GM12878 (cell line): ENCODE measurements at regions not wholly inside any gene's neighbourhood (a gene's known extent, or its start where the extent isn't known, plus 50 kb on each side); places are given as distances from the start of the nearest gene placed in this dataset.

Experiments
- ATAC-seq: fragments of 200-7000 bp; cut with Tn5 transposase; 3 replicates; pipeline ENCODE4 v1.9.1; 2020; ENCODE audit warnings: mild to moderate bottlenecking, moderate library complexity
- BruUV-seq: library from RNA; stranded (reverse); fragments of 400-500 nt; replicated peaks from 2 replicates; lab custom pipeline; 2021; lab: Mats Ljungman, UMichigan
- CTCF ChIA-PET: fragments of 300-600 bp; sonication (Branson Sonifier 250); formaldehyde crosslinking; extraction: SDS; loops from one replicate; lab custom pipeline; 2021; ENCODE audit warnings: inconsistent platforms; lab: Yijun Ruan, JAX
- POLR2A ChIA-PET: fragments of 350-600 bp; formaldehyde crosslinking; extraction: SDS; loops from one replicate; lab custom pipeline; 2021; ENCODE audit warnings: inconsistent platforms; lab: Charles Lee
- RAD21 ChIA-PET: fragments of 300-600 bp; sonication (Branson Sonifier 250); formaldehyde crosslinking; loops from one replicate; lab custom pipeline; 2023; ENCODE audit warnings: antibody characterized with exemption; ENCODE audit not compliant: unreplicated experiment; lab: Charles Lee
- SMC1A ChIA-PET: fragments of 300-600 bp; sonication (Branson Sonifier 250); formaldehyde crosslinking; loops from one replicate; lab custom pipeline; 2023; ENCODE audit not compliant: unreplicated experiment, uncharacterized antibody; lab: Charles Lee
- DNase-seq: peaks from one replicate; pipeline ENCODE4 v3.0.0-alpha.2; 2011; ENCODE audit warnings: low read depth, low spot score
- FAIRE-seq: peaks from 3 replicates; lab custom pipeline; 2011; peaks lifted over from hg19 to GRCh38; lab: Jason Lieb, UNC
- H2AFZ ChIP-seq: 2 replicates; pipeline ENCODE4 v1.6.0; 2011; ENCODE audit warnings: low read depth, low read length, control low read depth; ENCODE audit not compliant: control insufficient read depth
- H3K27ac ChIP-seq: 2 replicates; pipeline ENCODE4 v1.5.1; 2011; ENCODE audit warnings: control low read depth; ENCODE audit not compliant: control insufficient read depth, insufficient read depth
- H3K27me3 ChIP-seq, 2 experiments: replicated peaks in 1 of 2; 2 replicates each; pipeline versions ENCODE4 v1.6.0 to v1.6.1; 2011; ENCODE audit warnings: low read length in 1 of 2; ENCODE audit not compliant: control insufficient read depth in 2 of 2, insufficient read depth in 2 of 2
- H3K36me3 ChIP-seq, 2 experiments: 2 replicates each; pipeline ENCODE4 v1.5.1; 2011; ENCODE audit warnings: low read length in 1 of 2; ENCODE audit not compliant: control insufficient read depth in 2 of 2, insufficient read depth in 2 of 2
- H3K4me1 ChIP-seq: 2 replicates; pipeline ENCODE4 v1.6.1; 2011; ENCODE audit warnings: mild to moderate bottlenecking, low read length, moderate library complexity, mixed read lengths; ENCODE audit not compliant: control insufficient read depth, insufficient read depth
- H3K4me2 ChIP-seq: 2 replicates; pipeline ENCODE4 v1.6.0; 2011; ENCODE audit warnings: control low read depth; ENCODE audit not compliant: control insufficient read depth, insufficient read depth
- H3K4me3 ChIP-seq: fragments of 200-600 bp; sonication (generic); 2 replicates; pipeline ENCODE4 v1.5.1; 2016
- H3K79me2 ChIP-seq: 2 replicates; pipeline ENCODE4 v1.6.0; 2011; ENCODE audit warnings: low read length; ENCODE audit not compliant: control insufficient read depth, insufficient read depth
- H3K9ac ChIP-seq: 2 replicates; pipeline ENCODE4 v1.8.0; 2011; ENCODE audit warnings: low read length, control low read depth, mixed read lengths; ENCODE audit not compliant: control insufficient read depth, insufficient read depth
- H3K9me3 ChIP-seq: replicated peaks from 3 replicates; pipeline ENCODE4 v1.5.1; 2011; ENCODE audit warnings: mild to moderate bottlenecking, low read length; ENCODE audit not compliant: control insufficient read depth, insufficient read depth
- H4K20me1 ChIP-seq: 2 replicates; pipeline ENCODE4 v1.6.0; 2011; ENCODE audit not compliant: control insufficient read depth, insufficient read depth
- SIN3A ChIP-seq: IDR thresholded peaks from 2 replicates; pipeline ENCODE4 v1.6.1; 2012; ENCODE audit warnings: low read depth, low read length, improper control_type of control experiment
- TAF1 ChIP-seq: IDR thresholded peaks from 2 replicates; pipeline ENCODE4 v1.6.1; 2011; ENCODE audit warnings: mild to moderate bottlenecking, low read depth, low read length, borderline replicate concordance
- TCF7 ChIP-seq: IDR thresholded peaks from 2 replicates; pipeline ENCODE4 v1.6.1; 2014; ENCODE audit warnings: antibody characterized with exemption, borderline replicate concordance
- WGBS: methylation state at CpG from one replicate; pipeline ENCODE4 v1.1.6; 2016; ENCODE audit warnings: low lambda C conversion rate; ENCODE audit not compliant: insufficient replicate concordance, insufficient coverage; ENCODE audit errors: missing lambda C conversion rate; 5-methylcytosine and 5-hydroxymethylcytosine counted together
- in situ Hi-C: fragments of 300-500 bp; cut with MboI; formaldehyde crosslinking; loops from 9 replicates; pipeline ENCODE4 v1.14.3; 2018; ENCODE audit warnings: mixed read lengths
- intact Hi-C: fragments of 100-400 bp; cut with micrococcal nuclease; formaldehyde crosslinking; loops from one replicate; pipeline ENCODE4 v1.14.2; 2022; ENCODE audit not compliant: unreplicated experiment
- TF ChIP-seq, protein P1 (sequence below): IDR thresholded peaks from 2 replicates; pipeline ENCODE4 v1.6.1; 2012; ENCODE audit warnings: improper control_type of control experiment, low read depth, low read length; ENCODE audit not compliant: insufficient replicate concordance
- TF ChIP-seq, protein P2 (sequence below): IDR thresholded peaks from 2 replicates; pipeline ENCODE4 v1.6.1; 2011; ENCODE audit warnings: borderline replicate concordance, low read depth, mild to moderate bottlenecking, moderate library complexity, low read length; ENCODE audit not compliant: insufficient read depth, poor library complexity, severe bottlenecking
- TF ChIP-seq, protein P3 (sequence below): IDR thresholded peaks from 2 replicates; pipeline ENCODE4 v1.6.1; 2011; ENCODE audit warnings: low read depth, mild to moderate bottlenecking, low read length, moderate library complexity, borderline replicate concordance; ENCODE audit errors: extremely low read depth
- TF ChIP-seq, protein P4 (sequence below): fragments of 450-650 bp; formaldehyde crosslinking; IDR thresholded peaks from 2 replicates; pipeline ENCODE4 v1.4.0; 2020; ENCODE audit warnings: mild to moderate bottlenecking, moderate library complexity

DNA sequence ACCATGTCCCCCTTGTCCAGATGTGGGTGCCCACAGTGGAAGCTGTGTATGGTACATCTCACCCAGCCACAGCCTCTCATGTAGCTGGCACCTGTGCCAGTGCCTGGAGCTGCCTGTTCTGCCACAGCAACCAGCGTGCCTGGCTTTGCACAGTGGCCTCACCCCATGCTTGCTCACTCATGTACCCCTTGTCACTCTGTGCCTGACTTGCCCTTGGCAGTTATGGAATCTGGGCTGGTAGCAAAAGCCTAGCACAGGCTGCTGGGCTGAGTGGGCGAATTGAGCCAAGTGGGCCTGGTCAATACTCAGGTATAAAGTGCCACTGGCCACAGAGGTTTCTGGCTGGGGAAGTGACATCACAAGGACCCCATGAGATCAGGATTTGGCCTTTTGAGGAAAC, 264.2 kb downstream of the INSC start (continued):
- TF ChIP-seq, protein P1, sequence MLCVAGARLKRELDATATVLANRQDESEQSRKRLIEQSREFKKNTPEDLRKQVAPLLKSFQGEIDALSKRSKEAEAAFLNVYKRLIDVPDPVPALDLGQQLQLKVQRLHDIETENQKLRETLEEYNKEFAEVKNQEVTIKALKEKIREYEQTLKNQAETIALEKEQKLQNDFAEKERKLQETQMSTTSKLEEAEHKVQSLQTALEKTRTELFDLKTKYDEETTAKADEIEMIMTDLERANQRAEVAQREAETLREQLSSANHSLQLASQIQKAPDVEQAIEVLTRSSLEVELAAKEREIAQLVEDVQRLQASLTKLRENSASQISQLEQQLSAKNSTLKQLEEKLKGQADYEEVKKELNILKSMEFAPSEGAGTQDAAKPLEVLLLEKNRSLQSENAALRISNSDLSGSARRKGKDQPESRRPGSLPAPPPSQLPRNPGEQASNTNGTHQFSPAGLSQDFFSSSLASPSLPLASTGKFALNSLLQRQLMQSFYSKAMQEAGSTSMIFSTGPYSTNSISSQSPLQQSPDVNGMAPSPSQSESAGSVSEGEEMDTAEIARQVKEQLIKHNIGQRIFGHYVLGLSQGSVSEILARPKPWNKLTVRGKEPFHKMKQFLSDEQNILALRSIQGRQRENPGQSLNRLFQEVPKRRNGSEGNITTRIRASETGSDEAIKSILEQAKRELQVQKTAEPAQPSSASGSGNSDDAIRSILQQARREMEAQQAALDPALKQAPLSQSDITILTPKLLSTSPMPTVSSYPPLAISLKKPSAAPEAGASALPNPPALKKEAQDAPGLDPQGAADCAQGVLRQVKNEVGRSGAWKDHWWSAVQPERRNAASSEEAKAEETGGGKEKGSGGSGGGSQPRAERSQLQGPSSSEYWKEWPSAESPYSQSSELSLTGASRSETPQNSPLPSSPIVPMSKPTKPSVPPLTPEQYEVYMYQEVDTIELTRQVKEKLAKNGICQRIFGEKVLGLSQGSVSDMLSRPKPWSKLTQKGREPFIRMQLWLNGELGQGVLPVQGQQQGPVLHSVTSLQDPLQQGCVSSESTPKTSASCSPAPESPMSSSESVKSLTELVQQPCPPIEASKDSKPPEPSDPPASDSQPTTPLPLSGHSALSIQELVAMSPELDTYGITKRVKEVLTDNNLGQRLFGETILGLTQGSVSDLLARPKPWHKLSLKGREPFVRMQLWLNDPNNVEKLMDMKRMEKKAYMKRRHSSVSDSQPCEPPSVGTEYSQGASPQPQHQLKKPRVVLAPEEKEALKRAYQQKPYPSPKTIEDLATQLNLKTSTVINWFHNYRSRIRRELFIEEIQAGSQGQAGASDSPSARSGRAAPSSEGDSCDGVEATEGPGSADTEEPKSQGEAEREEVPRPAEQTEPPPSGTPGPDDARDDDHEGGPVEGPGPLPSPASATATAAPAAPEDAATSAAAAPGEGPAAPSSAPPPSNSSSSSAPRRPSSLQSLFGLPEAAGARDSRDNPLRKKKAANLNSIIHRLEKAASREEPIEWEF = no peak

DNA sequence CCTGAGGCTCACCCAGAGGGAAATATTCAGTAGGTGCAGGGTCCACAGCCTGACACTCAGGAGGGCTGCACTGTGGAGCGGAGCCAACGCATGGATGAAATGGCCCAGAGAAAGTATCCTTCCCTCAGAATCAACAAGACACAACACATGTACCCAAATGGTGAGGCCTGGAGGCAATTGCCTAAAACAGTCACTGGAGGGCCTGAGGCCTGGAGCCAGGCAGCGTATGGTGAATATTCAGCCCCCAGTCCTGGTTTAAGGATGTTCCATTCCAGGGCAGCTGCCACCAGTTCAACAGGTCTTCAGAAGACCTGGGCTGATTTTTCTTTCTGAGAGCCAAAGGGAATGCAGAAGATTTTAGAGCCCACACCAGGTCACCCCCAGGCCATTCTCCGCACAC, 264.8 kb downstream of the INSC start:
- H3K9ac ChIP-seq = no peak overlapping the region
- no peaks in the 10 kb centered on the region for H3K36me3 ChIP-seq
- intact Hi-C loops = no loop called here
- no peak overlapping the region for H2AFZ ChIP-seq
- in situ Hi-C loops = no loop called here
- 67% methylated on average over 4 of the region's 4 CpGs for WGBS
- FAIRE-seq (no peak), DNase-seq (no peak), ATAC-seq (no peak)
- H3K4me2 ChIP-seq = no peak overlapping the region
- no peak overlapping the region for H3K27ac ChIP-seq
- ChIA-PET RAD21 (no interaction called here), SMC1A (no interaction called here), CTCF (no interaction called here), POLR2A (no interaction called here)
- H3K4me3 ChIP-seq = no peak overlapping the region
- no TSS peak for BruUV-seq
- no peaks in the 10 kb centered on the region for H3K4me1 ChIP-seq
- H3K79me2 ChIP-seq = no peaks in the 10 kb centered on the region
- no peaks in the 10 kb centered on the region for H3K9me3 ChIP-seq
- H4K20me1 ChIP-seq = no peaks in the 10 kb centered on the region
- H3K27me3 ChIP-seq = no peaks in the 10 kb centered on the region
- no peak for TF ChIP-seq SIN3A
- TF ChIP-seq TAF1 = no peak
- no peak for TF ChIP-seq TCF7
- TF ChIP-seq, protein P2, sequence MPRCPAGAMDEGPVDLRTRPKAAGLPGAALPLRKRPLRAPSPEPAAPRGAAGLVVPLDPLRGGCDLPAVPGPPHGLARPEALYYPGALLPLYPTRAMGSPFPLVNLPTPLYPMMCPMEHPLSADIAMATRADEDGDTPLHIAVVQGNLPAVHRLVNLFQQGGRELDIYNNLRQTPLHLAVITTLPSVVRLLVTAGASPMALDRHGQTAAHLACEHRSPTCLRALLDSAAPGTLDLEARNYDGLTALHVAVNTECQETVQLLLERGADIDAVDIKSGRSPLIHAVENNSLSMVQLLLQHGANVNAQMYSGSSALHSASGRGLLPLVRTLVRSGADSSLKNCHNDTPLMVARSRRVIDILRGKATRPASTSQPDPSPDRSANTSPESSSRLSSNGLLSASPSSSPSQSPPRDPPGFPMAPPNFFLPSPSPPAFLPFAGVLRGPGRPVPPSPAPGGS = no peak
- TF ChIP-seq, protein P3, sequence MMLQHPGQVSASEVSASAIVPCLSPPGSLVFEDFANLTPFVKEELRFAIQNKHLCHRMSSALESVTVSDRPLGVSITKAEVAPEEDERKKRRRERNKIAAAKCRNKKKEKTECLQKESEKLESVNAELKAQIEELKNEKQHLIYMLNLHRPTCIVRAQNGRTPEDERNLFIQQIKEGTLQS = no peak
- TF ChIP-seq, protein P4, sequence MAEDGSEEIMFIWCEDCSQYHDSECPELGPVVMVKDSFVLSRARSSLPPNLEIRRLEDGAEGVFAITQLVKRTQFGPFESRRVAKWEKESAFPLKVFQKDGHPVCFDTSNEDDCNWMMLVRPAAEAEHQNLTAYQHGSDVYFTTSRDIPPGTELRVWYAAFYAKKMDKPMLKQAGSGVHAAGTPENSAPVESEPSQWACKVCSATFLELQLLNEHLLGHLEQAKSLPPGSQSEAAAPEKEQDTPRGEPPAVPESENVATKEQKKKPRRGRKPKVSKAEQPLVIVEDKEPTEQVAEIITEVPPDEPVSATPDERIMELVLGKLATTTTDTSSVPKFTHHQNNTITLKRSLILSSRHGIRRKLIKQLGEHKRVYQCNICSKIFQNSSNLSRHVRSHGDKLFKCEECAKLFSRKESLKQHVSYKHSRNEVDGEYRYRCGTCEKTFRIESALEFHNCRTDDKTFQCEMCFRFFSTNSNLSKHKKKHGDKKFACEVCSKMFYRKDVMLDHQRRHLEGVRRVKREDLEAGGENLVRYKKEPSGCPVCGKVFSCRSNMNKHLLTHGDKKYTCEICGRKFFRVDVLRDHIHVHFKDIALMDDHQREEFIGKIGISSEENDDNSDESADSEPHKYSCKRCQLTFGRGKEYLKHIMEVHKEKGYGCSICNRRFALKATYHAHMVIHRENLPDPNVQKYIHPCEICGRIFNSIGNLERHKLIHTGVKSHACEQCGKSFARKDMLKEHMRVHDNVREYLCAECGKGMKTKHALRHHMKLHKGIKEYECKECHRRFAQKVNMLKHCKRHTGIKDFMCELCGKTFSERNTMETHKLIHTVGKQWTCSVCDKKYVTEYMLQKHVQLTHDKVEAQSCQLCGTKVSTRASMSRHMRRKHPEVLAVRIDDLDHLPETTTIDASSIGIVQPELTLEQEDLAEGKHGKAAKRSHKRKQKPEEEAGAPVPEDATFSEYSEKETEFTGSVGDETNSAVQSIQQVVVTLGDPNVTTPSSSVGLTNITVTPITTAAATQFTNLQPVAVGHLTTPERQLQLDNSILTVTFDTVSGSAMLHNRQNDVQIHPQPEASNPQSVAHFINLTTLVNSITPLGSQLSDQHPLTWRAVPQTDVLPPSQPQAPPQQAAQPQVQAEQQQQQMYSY = no peak
